AG09309 (cell line): ENCODE measurements at regions not wholly inside any gene's neighbourhood (a gene's known extent, or its start where the extent isn't known, plus 50 kb on each side); places are given as distances from the start of the nearest gene placed in this dataset.

Source experiments
- DNase-seq: peaks from one replicate; pipeline ENCODE4 v3.0.0-alpha.2; 2010; ENCODE audit warnings: low read depth
- H3K4me3 ChIP-seq: 2 replicates; pipeline ENCODE4 v1.5.1; 2011; ENCODE audit warnings: mild to moderate bottlenecking, low read depth, low read length, moderate library complexity; ENCODE audit not compliant: control insufficient read depth
- CTCF ChIP-seq: IDR thresholded peaks from 2 replicates; pipeline ENCODE4 v1.5.1; 2011; ENCODE audit warnings: mild to moderate bottlenecking, low read depth, low read length, inconsistent platforms; ENCODE audit not compliant: insufficient read depth, control insufficient read depth; ENCODE audit errors: missing control alignments

DNA sequence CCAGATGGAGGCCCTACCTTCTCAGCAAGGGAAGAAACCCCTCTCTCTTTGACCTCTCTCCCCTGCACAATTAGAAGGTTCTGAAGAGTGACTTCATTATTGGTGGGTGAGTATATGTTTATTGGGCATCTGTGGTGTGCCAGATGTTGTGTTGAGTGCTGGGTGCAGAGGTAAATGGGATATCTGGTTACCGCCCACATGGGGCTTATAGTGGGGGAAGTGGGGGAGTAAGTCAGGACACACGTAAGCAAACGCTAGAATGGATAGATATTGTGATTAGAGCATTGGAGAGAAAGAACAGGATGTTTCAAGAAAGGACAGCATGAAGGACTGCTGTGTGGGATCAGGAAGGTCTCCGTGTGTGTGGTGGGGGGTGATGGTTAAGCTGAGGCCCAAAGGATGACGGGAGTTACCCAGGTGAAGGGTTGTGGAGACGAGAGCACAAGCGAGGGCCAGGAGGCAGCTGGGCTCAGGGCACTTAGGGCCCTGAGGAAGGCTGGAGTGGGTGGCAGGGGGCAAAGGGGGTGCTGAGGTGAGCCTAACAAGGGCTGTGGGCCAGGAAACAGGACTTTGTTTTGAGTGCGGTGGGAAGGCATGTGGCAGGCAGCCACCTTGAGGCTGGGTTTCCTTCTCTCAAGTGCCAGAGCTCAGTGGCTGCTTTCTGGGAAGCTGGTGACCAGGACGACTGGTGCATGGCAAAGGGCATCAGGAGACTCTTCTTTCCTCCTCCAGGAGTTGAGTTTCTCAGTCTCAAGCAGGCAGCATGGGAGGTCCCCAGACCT is 299.9 kb downstream of the RPS24 start:
- DNase-seq: no peak
- no peak overlapping the region for H3K4me3 ChIP-seq
- TF ChIP-seq CTCF: no peak

DNA sequence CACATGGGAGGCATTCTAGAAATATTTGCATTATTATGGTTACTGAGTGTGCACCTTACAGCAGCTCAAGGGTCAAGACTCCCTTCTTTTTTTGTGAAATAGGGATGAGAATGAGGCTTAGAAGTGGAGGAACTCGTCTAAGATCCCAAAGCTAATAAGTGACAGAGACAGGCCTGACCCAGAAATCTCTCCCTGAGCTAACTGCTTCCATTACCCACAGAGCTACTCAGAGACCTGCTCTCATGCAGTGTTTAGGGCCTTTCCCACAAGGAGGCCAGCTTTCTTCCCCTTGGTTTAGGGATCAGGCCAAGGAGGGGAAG is 301.7 kb downstream of the RPS24 start:
- DNase-seq: no peak
- TF ChIP-seq CTCF: no peak
- no peak overlapping the region for H3K4me3 ChIP-seq

DNA sequence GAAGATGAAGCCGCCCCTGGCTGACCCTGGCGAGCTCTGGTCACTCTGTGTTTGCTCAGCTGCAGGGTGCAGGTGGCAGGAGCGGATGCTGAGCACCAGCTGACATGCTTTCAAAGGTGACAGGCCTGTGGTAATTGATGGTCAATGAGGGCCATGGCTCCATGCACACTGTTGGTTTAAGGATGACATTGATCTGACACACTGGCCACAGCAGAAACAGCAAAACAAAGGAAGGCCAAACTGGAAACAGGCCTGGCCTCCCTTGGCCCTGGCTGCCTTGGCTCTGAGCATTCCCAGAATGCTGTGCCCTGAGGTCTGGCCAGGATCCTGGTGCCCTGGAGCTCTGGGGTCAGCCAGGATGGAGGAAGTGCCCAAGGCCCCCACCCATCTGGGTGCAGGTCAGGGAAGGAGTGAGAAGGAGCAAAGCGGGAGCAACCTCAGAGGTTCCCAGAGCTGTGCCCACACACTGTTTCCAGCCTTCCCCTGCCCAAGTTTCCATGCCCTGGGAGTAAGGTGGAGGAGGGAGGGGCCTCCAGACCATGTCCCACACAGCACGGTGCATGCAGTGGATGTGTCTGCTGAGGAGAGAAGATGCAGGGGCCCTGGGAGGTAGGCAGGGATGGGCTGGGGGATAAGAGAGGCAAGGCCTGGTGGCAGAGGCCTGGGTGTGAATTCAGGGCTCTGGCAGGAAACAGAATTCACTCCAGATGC is 302.2 kb downstream of the RPS24 start:
- no peak for DNase-seq
- no peak overlapping the region for H3K4me3 ChIP-seq
- no peak for TF ChIP-seq CTCF

- no peak overlapping the region for H3K4me3 ChIP-seq
- peak; percentile 84 for DNase-seq
- TF ChIP-seq CTCF: no peak
These were observed 302.7 kb downstream of the RPS24 start for GRCh38 chr10:78336402-78336791.

GRCh38 chr10:78337016-78337415 is 303.4 kb downstream of the RPS24 start:
- no peak for DNase-seq
- TF ChIP-seq CTCF: no peak
- H3K4me3 ChIP-seq: no peak overlapping the region

DNA sequence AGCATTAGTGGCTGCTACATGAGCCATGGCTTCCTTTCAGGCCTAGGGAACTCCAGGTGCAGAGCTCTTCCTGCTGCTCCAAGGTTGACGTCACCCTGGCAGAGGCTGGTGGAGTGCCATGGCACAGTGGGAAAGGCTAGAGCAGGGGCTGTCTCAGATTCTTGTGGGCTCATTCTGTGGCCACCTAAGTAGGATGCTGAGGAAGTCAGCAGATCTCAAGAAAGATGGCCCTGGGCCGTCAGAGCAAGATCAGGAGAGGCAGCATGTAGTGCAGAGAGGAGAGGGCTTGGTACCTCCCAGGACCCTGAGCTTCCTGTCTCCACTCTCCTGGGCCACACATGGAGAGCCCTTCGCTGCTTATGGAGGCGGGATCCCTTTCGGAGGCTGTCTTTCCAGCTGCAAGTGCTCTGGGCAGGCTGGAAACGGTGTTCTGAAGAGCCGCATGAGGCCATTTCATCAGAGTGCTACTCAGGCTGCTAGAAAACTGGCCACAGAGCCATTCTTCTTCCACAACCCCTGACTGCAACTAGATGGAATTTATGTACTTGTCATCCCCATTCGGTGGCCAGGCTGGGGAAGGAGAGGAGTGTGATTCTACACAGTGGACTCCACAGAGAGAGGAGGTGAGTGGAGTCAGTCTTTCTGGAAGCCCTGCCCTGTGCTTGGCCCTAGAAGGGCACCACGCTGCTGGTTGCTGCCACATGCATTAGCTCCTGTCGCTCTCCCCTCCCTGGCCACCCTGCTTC is 304.2 kb downstream of the RPS24 start:
- H3K4me3 ChIP-seq: no peak overlapping the region
- no peak for TF ChIP-seq CTCF
- no peak for DNase-seq
